Vagina (tissue), 2 donors: ENCODE measurements at regions not wholly inside any gene's neighbourhood (a gene's known extent, or its start where the extent isn't known, plus 50 kb on each side); places are given as distances from the start of the nearest gene placed in this dataset.
"Not testable (repeated sequence)": the region's sequence is repeated elsewhere in the genome, so short reads cannot be mapped to it uniquely, and the experiment has no call there.

Experiments used
- DNase-seq, 2 donors: peaks; one replicate each; pipeline ENCODE4 v3.0.0-alpha.2; 2017; ENCODE audit errors: extremely low spot score in 2 of 2
- H3K27ac ChIP-seq: fragments of 200-600 bp; sonication (generic); one replicate; pipeline ENCODE4 v1.5.1; 2019
- H3K27me3 ChIP-seq: fragments of 200-600 bp; sonication (generic); one replicate; pipeline ENCODE4 v1.5.1; 2019
- H3K36me3 ChIP-seq, 2 donors: fragments of 200-600 bp; sonication (generic); one replicate each; pipeline ENCODE4 v1.5.1; 2017 to 2019
- H3K4me1 ChIP-seq: fragments of 200-600 bp; sonication (generic); one replicate; pipeline ENCODE4 v1.5.1; 2019
- H3K4me3 ChIP-seq, 2 donors: fragments of 200-600 bp; sonication (generic); 1 replicate in 1 of 2; 2 replicates in 1 of 2; pipeline ENCODE4 v1.5.1; 2016 to 2019
- H3K9me3 ChIP-seq: fragments of 200-600 bp; sonication (generic); one replicate; pipeline ENCODE4 v1.5.1; 2019
- POLR2A ChIP-seq, 2 donors: fragments of 450-650 bp; IDR thresholded peaks; one replicate each; pipeline ENCODE4 v1.6.1; 2017; ENCODE audit warnings: antibody characterized with exemption in 2 of 2, mild to moderate bottlenecking in 2 of 2, moderate library complexity in 2 of 2
- POLR2AphosphoS5 ChIP-seq, 2 donors: sonication (generic); formaldehyde crosslinking; IDR thresholded peaks; one replicate each; pipeline ENCODE4 v1.9.0; 2017; ENCODE audit warnings: antibody characterized with exemption in 2 of 2, mild to moderate bottlenecking in 2 of 2, low read depth in 1 of 2; ENCODE audit not compliant: insufficient read depth in 1 of 2
- intact Hi-C: fragments of 100-400 bp; cut with DNase I; formaldehyde crosslinking; loops from one replicate; pipeline ENCODE4 v1.15.1; 2023
- TF ChIP-seq, protein P1 (sequence below), 3 experiments: fragments of 450-650 bp in 2 of 3; fragments of 200-600 bp in 1 of 3; sonication (generic) in 1 of 3; IDR thresholded peaks; one replicate each; pipeline ENCODE4 v1.5.1; 2017 to 2019; ENCODE audit warnings: antibody characterized with exemption in 3 of 3, mild to moderate bottlenecking in 2 of 3, moderate library complexity in 2 of 3

DNA sequence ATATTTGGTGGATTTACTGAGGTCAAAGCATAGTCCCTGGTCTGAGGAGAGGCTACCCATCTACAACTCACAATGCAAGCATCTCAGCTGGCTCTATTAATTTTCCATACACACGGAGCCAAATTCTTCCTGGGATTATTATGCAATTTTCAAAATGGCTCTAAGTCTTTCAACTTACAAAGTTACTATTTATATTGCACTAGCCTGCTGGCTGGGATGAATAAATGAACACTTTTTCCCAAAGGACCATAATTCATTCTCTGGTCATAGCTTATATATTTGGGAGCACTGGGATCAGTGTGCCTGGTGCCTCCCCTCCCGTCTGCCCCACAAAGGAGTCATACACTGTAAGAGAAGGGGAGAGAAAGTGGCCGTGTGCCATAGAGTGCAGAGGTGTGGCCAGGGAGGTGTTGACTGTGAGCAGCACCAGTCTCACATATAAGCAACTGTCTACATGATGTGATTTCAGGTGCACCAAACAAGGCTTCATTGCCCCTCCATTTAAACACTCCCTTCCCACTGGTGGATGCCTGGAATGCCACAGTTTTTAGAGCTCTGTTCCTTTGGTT is 88.6 kb downstream of the ZNF92 start:
- H3K36me3 ChIP-seq = no peaks in the 10 kb centered on the region
- H3K9me3 ChIP-seq = no peaks in the 10 kb centered on the region
- H3K27me3 ChIP-seq = no peaks in the 10 kb centered on the region
- no peak overlapping the region for H3K27ac ChIP-seq
- TF ChIP-seq POLR2A (IDR thresholded peaks at IDR 0.05) (no peak), POLR2AphosphoS5 (IDR thresholded peaks at IDR 0.05; ENCODE audit: insufficient read depth in 1 of 2, low read depth in 1 of 2) (no peak)
- TF ChIP-seq, protein P1, sequence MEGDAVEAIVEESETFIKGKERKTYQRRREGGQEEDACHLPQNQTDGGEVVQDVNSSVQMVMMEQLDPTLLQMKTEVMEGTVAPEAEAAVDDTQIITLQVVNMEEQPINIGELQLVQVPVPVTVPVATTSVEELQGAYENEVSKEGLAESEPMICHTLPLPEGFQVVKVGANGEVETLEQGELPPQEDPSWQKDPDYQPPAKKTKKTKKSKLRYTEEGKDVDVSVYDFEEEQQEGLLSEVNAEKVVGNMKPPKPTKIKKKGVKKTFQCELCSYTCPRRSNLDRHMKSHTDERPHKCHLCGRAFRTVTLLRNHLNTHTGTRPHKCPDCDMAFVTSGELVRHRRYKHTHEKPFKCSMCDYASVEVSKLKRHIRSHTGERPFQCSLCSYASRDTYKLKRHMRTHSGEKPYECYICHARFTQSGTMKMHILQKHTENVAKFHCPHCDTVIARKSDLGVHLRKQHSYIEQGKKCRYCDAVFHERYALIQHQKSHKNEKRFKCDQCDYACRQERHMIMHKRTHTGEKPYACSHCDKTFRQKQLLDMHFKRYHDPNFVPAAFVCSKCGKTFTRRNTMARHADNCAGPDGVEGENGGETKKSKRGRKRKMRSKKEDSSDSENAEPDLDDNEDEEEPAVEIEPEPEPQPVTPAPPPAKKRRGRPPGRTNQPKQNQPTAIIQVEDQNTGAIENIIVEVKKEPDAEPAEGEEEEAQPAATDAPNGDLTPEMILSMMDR (IDR thresholded peaks at IDR 0.05) = no peak
- intact Hi-C loops = no loop called here
- H3K4me1 ChIP-seq = no peaks in the 10 kb centered on the region
- no peak overlapping the region for H3K4me3 ChIP-seq
- no peak for DNase-seq

DNA sequence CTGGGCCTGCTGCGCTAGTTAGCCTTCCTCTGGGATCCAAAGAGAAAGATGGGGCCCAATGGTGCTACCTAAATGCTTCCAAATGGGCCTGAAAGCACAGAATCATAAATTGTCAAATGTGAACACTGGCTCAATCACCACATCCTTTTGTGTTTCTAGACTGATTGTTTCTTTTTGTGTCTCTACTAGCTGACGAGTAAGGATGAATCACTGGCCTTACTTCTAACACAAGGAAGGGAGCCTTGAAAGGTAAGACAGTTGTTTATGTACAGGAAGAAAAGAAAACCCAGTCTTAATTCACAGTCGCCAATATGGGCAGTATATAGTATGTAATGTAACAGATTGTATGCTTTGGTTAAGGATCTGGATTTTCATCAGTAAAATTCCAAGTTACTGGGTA is 89.5 kb downstream of the ZNF92 start:
- no peak for DNase-seq
- no peaks in the 10 kb centered on the region for H3K4me1 ChIP-seq
- intact Hi-C loops = no loop called here
- no peaks in the 10 kb centered on the region for H3K27me3 ChIP-seq
- no peak overlapping the region for H3K27ac ChIP-seq
- H3K4me3 ChIP-seq = no peak overlapping the region
- H3K36me3 ChIP-seq = no peaks in the 10 kb centered on the region
- TF ChIP-seq POLR2A (IDR thresholded peaks at IDR 0.05) (no peak), POLR2AphosphoS5 (IDR thresholded peaks at IDR 0.05; ENCODE audit: insufficient read depth in 1 of 2, low read depth in 1 of 2) (no peak)
- TF ChIP-seq, protein P1 (IDR thresholded peaks at IDR 0.05) = no peak
- no peaks in the 10 kb centered on the region for H3K9me3 ChIP-seq

DNA sequence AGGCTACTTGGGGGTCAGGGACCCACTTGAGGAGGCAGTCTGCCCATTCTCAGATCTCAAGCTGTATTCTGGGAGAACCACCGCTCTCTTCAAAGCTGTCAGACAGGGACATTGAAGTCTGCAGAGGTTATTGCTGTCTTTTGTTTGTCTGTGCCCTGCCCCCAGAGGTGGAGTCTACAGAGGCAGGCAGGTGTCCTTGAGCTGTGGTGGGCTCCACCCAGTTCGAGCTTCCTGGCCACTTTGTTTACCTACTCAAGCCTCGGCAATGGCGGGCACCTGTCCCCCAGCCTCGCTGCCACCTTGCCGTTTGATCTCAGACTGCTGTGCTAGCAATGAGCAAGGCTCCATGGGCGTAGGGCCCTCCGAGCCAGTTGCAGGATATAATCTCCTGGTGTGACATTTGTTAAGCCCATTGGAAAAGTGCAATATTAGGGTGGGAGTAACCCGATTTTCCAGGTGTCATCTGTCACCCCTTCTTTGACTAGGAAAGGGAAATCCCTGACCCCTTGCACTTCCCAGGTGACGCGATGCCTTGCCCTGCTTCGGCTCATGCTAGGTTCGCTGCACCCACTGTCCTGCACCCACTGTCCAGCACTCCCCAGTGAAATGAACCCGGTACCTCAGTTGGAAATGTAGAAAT is 96.4 kb downstream of the ZNF92 start:
- H3K27me3 ChIP-seq, DNase-seq, intact Hi-C loops, H3K4me3 ChIP-seq, H3K36me3 ChIP-seq, H3K9me3 ChIP-seq, H3K27ac ChIP-seq, H3K4me1 ChIP-seq: not testable (repeated sequence)

DNA sequence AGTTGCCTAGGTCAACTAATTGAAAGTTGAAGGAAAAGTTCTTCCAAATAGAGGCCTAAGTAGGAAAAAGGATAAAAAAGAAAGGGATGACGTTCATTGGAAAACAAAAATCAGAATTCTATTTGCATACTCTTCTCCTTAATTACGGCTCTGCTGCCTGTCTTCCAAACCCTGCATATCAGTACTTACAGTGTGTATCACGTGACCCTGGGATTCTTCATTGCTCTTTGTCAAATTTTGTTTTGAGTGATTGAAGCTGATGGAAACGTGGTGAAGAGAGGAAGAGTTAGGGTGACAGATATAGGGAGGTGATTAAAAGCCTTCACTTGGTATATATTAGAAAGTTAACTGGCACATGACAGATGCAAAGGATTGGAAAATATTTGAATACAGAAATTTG is 97.9 kb downstream of the ZNF92 start:
- Histone ChIP-seq H3K36me3 (no peaks in the 10 kb centered on the region), H3K27me3 (no peaks in the 10 kb centered on the region), H3K4me1 (no peaks in the 10 kb centered on the region), H3K27ac (no peak overlapping the region), H3K4me3 (no peak overlapping the region), H3K9me3 (no peaks in the 10 kb centered on the region)
- intact Hi-C loops = no loop called here
- no peak for DNase-seq
- TF ChIP-seq POLR2A (IDR thresholded peaks at IDR 0.05) (no peak), POLR2AphosphoS5 (IDR thresholded peaks at IDR 0.05; ENCODE audit: insufficient read depth in 1 of 2, low read depth in 1 of 2) (no peak)
- TF ChIP-seq, protein P1 (IDR thresholded peaks at IDR 0.05) = no peak

DNA sequence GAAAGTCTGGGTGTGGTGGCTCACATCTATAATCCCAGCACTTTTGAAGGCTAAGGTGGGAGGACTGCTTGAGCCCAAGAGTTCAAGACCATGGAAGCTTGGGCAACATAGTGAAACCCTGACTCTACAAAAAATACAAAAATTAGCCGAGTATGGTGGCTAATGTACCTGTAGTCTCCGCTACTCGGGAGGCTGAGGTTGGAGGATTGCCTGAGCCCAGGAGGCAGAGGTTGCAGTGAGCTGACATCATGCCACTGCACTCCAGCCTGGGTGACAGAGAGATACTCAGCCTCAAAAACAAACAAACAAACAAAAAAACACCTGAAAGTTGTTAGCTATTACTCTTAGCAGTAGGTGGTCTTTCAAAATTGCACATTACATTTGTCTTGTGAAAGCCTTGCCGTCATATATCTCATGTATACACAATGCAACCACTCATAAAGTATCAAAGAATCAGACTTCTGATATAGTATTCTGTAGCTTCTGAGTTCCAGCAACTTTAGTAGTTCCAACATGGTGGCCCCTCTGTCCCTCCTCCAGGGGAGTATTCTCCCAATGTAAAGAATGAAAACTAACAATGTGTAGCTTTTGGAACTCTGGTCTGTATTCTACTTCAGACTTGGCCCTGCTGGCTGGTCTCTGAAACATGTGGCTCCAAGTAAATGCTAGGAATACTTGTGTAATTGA is 101.5 kb downstream of the ZNF92 start:
- H3K27ac ChIP-seq = no peak overlapping the region
- no peaks in the 10 kb centered on the region for H3K4me1 ChIP-seq
- TF ChIP-seq POLR2A (IDR thresholded peaks at IDR 0.05) = no peak
- no peak for TF ChIP-seq POLR2AphosphoS5 (IDR thresholded peaks at IDR 0.05; ENCODE audit: insufficient read depth in 1 of 2, low read depth in 1 of 2)
- TF ChIP-seq, protein P1 (IDR thresholded peaks at IDR 0.05) = no peak
- no peaks in the 10 kb centered on the region for H3K9me3 ChIP-seq
- H3K36me3 ChIP-seq = no peaks in the 10 kb centered on the region
- no peaks in the 10 kb centered on the region for H3K27me3 ChIP-seq
- no peak for DNase-seq
- no peak overlapping the region for H3K4me3 ChIP-seq
- intact Hi-C loops = no loop called here
